ENCODE measurements at regions not wholly inside any gene's neighbourhood (a gene's known extent, or its start where the extent isn't known, plus 50 kb on each side); places are given as distances from the start of the nearest gene placed in this dataset.

DNA sequence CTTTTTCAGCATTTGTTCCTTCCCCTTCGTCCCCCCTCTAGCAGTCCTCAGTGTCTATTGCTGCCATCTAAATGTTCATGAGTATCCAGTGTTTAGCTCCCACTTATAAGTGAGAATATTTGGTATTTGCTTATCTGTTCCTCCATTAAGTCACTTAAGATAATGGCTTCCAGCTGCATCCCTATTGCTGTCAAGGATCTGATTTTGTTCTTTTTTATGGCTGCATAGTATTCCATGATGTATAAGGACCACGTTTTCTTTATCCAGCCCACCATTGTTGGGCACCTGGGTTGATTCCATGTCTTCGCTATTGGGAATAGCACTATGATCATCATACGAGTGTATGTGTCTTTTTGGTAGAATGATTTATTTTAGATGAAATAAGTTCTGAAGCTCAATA, 166.9 kb upstream of the NCK2 start:
- Mint-ChIP-seq H3K27me3 (ENCODE audit: insufficient read depth) (peaks cover 14% of the 10 kb centered on the region), H3K27ac (no peak overlapping the region), H3K36me3 (ENCODE audit: low read depth) (no peaks in the 10 kb centered on the region), H3K4me1 (ENCODE audit: low read depth) (peaks cover 29% of the 10 kb centered on the region), H3K4me3 (no peak overlapping the region), H3K9me3 (no peaks in the 10 kb centered on the region)
- TF ChIP-seq, protein P1, sequence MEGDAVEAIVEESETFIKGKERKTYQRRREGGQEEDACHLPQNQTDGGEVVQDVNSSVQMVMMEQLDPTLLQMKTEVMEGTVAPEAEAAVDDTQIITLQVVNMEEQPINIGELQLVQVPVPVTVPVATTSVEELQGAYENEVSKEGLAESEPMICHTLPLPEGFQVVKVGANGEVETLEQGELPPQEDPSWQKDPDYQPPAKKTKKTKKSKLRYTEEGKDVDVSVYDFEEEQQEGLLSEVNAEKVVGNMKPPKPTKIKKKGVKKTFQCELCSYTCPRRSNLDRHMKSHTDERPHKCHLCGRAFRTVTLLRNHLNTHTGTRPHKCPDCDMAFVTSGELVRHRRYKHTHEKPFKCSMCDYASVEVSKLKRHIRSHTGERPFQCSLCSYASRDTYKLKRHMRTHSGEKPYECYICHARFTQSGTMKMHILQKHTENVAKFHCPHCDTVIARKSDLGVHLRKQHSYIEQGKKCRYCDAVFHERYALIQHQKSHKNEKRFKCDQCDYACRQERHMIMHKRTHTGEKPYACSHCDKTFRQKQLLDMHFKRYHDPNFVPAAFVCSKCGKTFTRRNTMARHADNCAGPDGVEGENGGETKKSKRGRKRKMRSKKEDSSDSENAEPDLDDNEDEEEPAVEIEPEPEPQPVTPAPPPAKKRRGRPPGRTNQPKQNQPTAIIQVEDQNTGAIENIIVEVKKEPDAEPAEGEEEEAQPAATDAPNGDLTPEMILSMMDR (IDR thresholded peaks at IDR 0.05), result no peak
- no peak for DNase-seq

DNA sequence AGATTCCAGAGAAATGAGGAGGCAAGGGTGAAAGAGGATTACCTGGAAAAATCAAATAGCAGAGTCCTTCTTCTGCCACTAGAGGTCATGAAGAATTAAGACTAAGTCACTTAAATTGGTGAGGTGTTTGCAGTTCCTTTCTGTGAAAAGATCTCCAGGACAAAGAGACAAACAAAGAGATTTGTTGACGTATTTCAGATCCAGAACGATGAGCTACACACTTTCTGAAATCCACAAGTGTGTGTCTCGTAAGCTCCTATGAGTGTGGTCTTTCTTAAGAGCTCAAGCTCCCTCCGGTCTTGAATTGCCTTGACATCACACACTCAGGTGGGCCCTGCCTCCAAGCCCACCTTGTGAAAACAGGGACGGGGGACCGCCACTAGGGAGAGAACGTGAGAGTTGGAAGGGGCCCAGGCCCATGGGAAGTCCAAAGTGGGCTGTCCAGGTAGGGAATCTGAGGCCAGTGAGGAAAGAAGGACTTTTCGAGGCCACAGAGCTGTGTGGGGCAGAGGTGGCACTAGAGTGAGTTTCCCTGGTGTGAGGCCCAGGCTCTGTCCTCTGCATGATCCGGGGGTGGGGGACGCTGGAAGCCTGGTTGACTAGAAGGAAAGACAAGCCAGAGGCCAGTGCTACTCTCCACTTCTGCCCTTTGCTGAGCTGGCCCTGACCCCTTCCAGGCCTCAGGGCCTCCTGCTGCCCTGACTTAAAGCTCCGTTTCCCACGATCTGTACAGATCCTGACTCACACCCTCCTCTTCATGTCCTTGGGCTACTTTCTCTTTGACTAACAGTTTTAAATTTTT, 168.1 kb upstream of the NCK2 start:
- TF ChIP-seq, protein P1 (IDR thresholded peaks at IDR 0.05), result peak; percentile 77
- H3K4me1 Mint-ChIP-seq (ENCODE audit: low read depth), result peaks cover 29% of the 10 kb centered on the region
- peak; percentile 44 for DNase-seq
- H3K27ac Mint-ChIP-seq, result peak overlapping the region; percentile 84
- no peaks in the 10 kb centered on the region for H3K9me3 Mint-ChIP-seq
- peaks cover 11% of the 10 kb centered on the region for H3K27me3 Mint-ChIP-seq (ENCODE audit: insufficient read depth)
- peak overlapping the region; percentile 13 for H3K4me3 Mint-ChIP-seq
- no peaks in the 10 kb centered on the region for H3K36me3 Mint-ChIP-seq (ENCODE audit: low read depth)

DNA sequence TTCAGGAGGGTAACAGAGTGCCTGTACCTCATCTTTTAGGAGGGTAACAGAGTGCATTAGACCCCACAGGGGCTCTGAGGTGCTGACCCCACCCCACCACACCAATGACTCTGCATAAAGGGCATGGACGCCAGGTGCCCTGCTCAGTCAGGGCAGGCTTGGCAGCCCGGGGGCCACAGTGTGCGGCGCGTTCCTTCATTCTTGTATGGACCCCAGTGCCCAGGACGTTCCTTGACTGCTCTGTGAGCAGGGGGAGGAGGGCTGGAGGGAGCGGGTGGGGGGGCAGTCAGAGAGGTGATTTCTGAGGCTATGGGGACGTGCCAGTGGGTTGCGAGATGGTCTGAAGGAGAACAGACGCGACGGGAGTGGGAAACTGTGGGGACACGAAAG, 168.7 kb upstream of the NCK2 start:
- Mint-ChIP-seq H3K36me3 (ENCODE audit: low read depth) (no peaks in the 10 kb centered on the region), H3K27ac (peak overlapping the region; percentile 84; the same call in 1 of the 2 replicates), H3K9me3 (no peaks in the 10 kb centered on the region), H3K27me3 (ENCODE audit: insufficient read depth) (peaks cover 15% of the 10 kb centered on the region), H3K4me1 (ENCODE audit: low read depth) (peaks cover 29% of the 10 kb centered on the region), H3K4me3 (peak overlapping the region; percentile 70; the same call in 1 of the 2 replicates)
- no peak for DNase-seq
- TF ChIP-seq, protein P1 (IDR thresholded peaks at IDR 0.05), result no peak

DNA sequence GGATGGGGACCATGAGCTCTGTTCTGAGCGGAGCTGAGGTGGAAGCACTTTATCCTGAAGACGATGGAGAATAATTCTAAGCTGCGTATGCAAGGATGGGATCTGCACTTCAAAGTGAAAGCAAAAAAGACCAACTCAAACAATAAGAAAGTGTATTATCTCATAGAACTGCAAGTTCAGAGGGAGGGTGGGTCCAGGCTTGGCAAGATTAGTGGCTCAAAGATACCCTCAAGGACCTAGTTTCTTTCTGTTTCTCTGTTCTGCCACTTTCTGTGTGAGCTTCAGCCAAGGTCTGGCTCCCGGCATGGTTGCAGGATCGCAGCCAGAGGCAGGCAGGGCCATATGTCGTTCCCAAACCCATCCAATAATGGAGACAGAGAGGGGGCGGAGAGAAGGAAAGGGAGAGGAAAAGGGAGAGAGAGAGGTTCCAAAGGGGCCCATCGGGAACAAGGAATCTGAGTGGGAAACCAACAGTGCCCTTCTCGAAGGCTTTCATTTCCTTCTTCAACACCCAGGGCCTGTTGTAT, 169.2 kb upstream of the NCK2 start:
- H3K27ac Mint-ChIP-seq, result no peak overlapping the region
- H3K27me3 Mint-ChIP-seq (ENCODE audit: insufficient read depth), result peaks cover 16% of the 10 kb centered on the region
- peak overlapping the region; percentile 70 for H3K4me3 Mint-ChIP-seq
- no peaks in the 10 kb centered on the region for H3K9me3 Mint-ChIP-seq
- TF ChIP-seq, protein P1 (IDR thresholded peaks at IDR 0.05), result no peak
- no peak for DNase-seq
- peaks cover 29% of the 10 kb centered on the region for H3K4me1 Mint-ChIP-seq (ENCODE audit: low read depth)
- H3K36me3 Mint-ChIP-seq (ENCODE audit: low read depth), result no peaks in the 10 kb centered on the region

DNA sequence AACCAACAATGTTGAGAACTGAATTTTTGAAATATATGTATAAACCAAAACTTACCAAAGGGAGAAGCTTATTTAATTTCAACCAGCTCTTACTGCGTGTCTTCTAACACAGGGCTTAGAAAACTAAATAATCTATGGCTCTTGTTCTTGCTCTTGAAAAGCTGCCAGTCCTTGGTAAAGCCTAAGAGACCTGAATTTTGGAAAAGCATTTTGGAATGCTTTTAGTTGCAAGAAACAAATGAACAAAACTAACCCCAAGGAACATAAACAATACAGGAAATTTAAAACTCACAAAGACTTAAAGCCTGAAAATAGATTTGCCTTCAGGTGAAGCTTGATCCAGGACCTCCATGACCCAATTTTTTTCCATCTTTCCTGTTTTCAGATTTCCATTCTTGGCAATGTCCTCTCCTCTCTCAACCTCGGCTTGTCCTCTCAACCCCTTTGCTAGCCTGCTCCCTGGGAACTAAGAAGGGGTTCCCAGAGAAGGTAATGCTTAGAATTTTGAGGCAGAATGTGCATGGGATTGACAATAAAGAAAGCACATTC, 169.8 kb upstream of the NCK2 start:
- no peak overlapping the region for H3K27ac Mint-ChIP-seq

More for the DNA sequence above, 169.8 kb upstream of the NCK2 start:
- TF ChIP-seq, protein P1 (IDR thresholded peaks at IDR 0.05), result no peak
- H3K4me3 Mint-ChIP-seq, result peak overlapping the region; percentile 70; the same call in 1 of the 2 replicates
- H3K9me3 Mint-ChIP-seq, result no peaks in the 10 kb centered on the region
- no peaks in the 10 kb centered on the region for H3K36me3 Mint-ChIP-seq (ENCODE audit: low read depth)
- peaks cover 29% of the 10 kb centered on the region for H3K4me1 Mint-ChIP-seq (ENCODE audit: low read depth)
- DNase-seq, result no peak
- H3K27me3 Mint-ChIP-seq (ENCODE audit: insufficient read depth), result peaks cover 23% of the 10 kb centered on the region
